ENCODE measurements at regions not wholly inside any gene's neighbourhood (a gene's known extent, or its start where the extent isn't known, plus 50 kb on each side); places are given as distances from the start of the nearest gene placed in this dataset.

DNA sequence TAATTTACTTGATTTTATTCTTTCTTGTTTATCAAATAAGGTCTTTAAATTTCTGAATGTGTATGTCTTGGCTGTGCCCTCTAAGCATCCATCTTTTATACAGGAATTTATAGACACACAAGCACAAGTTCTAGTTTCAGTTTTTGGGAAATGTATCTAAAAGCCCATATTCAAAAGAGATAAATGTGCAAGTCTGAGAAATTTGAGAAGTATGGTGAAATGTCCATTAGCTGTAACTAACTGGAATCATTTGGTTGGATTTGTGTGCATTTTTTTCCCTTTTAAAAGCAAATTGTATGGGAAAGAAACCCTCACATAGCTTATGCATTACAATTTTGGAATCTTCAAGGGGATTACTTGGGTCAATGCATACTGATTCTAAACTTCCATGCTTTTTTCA, 532.0 kb downstream of the KLF5 start:
- Histone ChIP-seq H3K4me3 (no peak overlapping the region), H3K9me3 (no peaks in the 10 kb centered on the region; the same call in 1 of the 2 replicates), H3K27me3 (no peaks in the 10 kb centered on the region), H3K36me3 (no peaks in the 10 kb centered on the region)
- no peak for DNase-seq

DNA sequence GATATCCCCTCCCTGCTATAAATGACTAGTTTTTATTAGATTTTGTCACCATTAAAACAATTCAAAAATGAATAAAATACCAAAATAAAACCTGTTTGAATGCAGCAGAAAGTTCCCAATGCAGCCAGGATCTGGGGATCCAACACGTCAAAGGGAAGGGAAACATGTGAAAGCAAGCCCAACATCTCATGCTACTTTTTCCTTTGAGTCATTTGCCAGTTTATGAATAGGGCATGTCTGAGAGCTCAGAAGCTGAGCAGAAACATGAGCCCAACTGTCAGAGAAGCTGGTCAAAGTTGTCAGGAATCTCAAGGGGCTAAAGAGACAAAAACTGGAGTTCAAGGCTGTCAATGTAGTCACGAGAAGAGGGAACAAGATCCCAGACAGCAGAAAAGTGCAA, 526.4 kb downstream of the KLF5 start:
- no peak overlapping the region for H3K4me3 ChIP-seq
- no peaks in the 10 kb centered on the region; the same call in 1 of the 2 replicates for H3K9me3 ChIP-seq
- no peaks in the 10 kb centered on the region for H3K27me3 ChIP-seq
- DNase-seq, result no peak
- H3K36me3 ChIP-seq, result no peaks in the 10 kb centered on the region

DNA sequence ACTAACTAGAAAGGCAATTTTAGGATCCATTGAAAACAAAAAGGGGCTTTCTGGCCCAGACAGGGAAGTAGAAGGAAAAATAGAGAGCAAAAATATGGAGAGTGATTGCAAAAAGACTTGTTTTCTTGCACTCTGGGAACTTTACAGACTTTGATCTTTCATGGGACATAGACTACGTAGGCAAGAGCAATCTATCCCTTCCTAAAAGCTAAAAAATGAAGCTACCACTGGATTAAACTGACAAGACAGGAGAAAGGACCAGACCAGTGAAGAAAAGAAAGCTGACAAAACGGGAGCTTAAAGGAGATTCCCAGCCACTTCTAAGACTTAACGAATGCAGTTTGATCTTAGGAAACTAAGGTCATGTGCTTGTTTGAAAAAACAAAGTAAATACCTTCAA, 524.5 kb downstream of the KLF5 start:
- no peaks in the 10 kb centered on the region for H3K36me3 ChIP-seq
- H3K9me3 ChIP-seq, result no peaks in the 10 kb centered on the region; the same call in 1 of the 2 replicates
- no peak for DNase-seq
- no peak overlapping the region for H3K4me3 ChIP-seq
- no peaks in the 10 kb centered on the region for H3K27me3 ChIP-seq

DNA sequence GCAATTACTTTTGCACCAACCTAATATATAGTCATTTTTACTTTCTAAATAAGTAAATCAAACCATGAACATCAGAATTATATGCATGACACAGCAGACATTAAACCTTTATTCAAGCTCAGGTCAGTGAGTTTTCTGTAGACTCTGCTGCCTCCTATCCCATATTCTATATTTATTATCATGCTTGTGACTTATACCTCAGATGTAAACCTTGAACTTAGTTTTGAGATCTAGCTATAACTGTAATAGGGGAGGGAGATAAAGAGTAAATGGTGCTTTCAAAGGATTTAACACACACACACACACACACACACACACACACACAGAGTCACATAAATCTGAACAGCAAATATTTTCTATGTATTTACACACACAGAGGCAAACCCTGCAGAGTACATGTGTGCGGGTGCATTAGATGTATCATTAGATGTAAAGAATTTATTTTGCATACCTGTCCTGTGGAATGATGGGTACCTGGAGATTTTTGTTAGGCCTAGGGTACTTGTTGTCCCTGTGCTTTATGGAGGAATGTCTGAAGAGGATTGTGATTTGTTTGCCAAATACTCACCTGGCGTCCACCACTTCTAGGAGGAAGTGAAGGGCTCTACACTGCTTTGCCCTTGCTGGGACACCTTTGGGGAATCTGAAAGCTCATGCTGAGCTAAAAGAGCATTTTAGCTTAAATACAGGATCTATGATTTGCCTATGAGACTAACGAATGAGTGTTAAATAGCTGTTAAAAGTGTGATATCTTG, 521.9 kb downstream of the KLF5 start:
- Histone ChIP-seq H3K9me3 (no peaks in the 10 kb centered on the region; the same call in 1 of the 2 replicates), H3K27me3 (no peaks in the 10 kb centered on the region), H3K36me3 (no peaks in the 10 kb centered on the region), H3K4me3 (no peak overlapping the region)
- DNase-seq, result no peak

DNA sequence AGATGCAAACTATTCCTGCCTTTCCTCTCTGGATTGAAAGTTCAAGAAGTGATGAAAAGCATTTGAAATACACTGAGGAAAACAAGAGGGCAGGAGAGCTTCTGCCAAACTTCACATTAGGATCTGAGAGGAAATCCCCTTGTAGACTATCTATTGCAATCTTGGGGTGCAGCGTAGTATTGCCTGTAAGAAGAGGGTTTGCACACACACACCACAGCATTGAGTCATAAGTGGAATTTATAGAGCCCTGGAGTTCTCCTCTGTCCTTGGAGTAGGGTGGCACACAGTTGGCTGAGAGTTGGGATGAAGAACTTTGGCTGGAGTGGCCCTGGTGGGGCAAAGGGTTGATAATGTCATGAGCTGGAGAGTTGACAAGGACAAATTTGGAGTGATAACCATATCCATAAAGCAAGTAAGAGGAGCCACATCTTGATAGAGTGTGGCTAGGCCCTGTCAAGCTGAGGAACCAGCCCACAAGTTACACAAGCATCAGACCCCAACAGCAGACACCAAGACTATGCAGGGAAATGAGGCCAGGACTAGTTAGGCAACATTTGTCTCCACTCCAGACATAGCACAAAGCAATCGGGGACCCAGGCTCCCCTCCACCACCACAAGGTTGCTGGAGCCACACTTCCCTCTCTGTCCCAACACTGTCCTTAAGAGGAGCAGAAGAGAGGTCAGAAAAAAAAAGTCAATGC, 520.9 kb downstream of the KLF5 start:
- no peak overlapping the region for H3K4me3 ChIP-seq
- no peak for DNase-seq
- H3K36me3 ChIP-seq, result no peaks in the 10 kb centered on the region
- no peaks in the 10 kb centered on the region for H3K27me3 ChIP-seq
- H3K9me3 ChIP-seq, result no peaks in the 10 kb centered on the region

DNA sequence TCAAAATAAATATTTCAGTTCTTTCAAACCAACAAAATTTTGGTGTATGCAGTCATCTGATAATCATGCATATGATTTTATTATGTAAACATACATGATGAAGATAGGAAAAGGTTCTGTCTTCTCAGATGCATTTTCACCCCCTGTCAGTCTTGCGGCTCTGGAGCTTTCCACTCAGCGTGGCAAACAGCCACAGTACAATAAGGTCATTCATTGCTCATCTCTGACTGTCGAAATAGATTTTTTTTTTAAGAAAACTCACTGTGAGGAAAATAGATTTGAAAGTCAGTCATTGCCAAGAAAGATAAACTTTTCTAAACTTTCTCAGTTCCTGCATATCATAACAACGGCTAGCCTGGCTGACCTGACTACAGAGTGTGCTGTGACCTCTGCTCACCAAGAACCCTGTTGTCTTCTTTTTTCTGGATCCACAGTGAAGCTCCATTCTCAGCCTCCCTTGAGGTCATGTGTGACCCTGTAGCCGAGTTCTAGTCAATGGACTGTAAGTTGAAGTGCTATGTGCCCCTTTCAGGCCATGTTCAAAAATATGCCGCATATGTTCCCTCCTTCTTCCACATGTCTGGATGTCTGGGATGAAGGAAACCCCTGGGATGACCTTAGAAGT, 519.6 kb downstream of the KLF5 start:
- Histone ChIP-seq H3K9me3 (no peaks in the 10 kb centered on the region), H3K27me3 (no peaks in the 10 kb centered on the region), H3K36me3 (no peaks in the 10 kb centered on the region), H3K4me3 (no peak overlapping the region)
- peak; percentile 5 for DNase-seq

DNA sequence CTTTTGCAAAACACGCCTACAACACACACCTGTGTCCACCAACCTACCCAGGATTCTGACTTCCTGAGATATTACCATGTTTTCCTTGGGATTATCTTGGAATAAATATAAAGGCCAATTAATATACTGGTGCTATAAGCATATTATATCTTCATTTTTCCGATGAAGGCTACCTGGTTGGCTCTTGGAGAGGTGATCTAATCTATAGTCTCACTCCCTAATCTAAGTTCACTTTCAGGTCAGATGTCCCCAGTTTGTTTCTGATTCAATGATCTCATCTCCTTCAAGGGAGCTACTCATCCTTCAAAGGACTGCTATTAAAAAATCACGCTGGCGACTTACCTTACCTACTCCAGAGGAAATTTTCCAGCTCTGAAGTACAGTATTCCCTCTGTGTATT, 517.5 kb downstream of the KLF5 start:
- H3K27me3 ChIP-seq, result no peaks in the 10 kb centered on the region
- H3K9me3 ChIP-seq, result no peaks in the 10 kb centered on the region
- no peak overlapping the region for H3K4me3 ChIP-seq
- no peaks in the 10 kb centered on the region for H3K36me3 ChIP-seq
- DNase-seq, result no peak

DNA sequence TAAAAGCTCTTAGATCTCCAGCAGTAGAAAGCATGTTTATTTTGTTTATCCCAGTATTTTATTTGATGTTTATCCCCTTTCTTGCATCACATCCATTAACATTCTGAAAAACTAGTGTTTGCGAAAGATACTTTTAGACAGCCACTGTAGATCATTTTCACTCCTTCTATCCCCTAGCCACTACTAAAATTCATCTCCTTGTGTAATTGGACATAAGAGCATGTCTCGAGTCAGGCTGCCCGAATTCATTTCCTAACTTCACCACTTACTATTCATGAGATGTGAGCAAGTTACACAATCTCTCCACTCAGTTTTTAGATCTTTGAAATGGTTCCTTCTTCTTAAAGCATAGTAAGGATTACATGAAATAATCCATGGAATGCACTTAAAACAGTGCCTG, 514.0 kb downstream of the KLF5 start:
- no peak for DNase-seq
- no peaks in the 10 kb centered on the region for H3K27me3 ChIP-seq
- no peaks in the 10 kb centered on the region for H3K36me3 ChIP-seq
- H3K9me3 ChIP-seq, result no peaks in the 10 kb centered on the region
- no peak overlapping the region for H3K4me3 ChIP-seq

DNA sequence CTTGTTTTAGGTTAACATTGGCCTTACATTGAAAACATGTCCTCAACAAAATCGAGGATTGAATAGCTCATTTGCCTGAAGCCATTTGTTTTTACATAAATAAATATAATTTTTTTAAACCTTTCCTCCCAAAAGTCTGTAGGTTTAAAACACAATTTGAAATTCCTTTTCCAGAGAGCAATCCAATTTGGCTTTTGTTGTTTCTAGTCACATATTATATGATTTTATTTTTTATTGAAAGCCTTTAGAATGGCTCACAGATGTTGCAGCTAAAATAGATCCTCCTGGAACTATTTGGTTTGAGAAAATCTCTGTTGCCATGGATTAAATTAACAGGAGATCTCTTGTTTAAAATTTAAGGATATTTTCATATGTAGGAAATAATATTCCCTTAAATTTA, 512.6 kb downstream of the KLF5 start:
- Histone ChIP-seq H3K27me3 (no peaks in the 10 kb centered on the region), H3K9me3 (no peaks in the 10 kb centered on the region), H3K4me3 (no peak overlapping the region), H3K36me3 (no peaks in the 10 kb centered on the region)
- DNase-seq, result no peak

DNA sequence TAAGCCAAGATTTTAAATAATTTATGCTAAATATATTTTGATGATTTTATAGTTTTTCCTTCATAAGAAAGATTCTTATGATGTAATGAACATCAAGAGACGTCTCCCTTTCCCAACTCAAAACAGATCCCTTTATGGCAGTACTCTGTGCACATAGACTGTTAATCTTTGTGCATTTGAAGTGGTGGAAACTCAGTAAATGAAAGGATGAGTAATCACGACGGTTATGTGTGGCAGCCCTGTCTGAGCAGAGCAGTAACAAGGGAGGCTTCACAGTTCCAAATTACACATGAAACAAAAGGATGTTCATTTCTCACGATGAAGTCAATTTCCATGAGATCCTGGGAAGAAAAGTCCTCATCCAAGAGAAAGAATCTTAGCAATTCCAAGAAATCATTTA, 498.1 kb downstream of the KLF5 start:
- no peak for DNase-seq
- Histone ChIP-seq H3K36me3 (no peaks in the 10 kb centered on the region), H3K27me3 (no peaks in the 10 kb centered on the region), H3K4me3 (no peak overlapping the region), H3K9me3 (no peaks in the 10 kb centered on the region)

DNA sequence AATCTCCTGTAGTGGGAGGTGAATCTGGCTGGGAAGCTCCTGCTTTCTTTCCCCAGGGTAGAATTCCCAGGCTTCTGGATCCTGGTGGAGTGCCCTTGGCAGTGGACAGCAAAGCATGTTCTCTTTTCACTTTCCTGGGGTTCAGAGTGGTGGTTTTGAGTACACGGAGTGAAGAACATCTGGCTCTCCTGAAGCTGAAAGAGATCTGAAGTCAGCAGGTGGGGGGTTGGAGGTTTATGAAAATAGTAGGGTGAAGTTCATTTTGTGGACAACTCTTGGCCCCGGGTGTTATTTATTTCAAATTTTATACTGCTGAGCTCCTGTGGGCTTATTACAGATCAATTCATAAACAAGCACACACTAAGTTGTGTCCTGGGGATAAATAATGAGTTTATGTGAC, 497.3 kb downstream of the KLF5 start:
- no peak overlapping the region for H3K4me3 ChIP-seq
- no peaks in the 10 kb centered on the region for H3K36me3 ChIP-seq
- H3K27me3 ChIP-seq, result no peaks in the 10 kb centered on the region
- no peak for DNase-seq
- no peaks in the 10 kb centered on the region for H3K9me3 ChIP-seq

DNA sequence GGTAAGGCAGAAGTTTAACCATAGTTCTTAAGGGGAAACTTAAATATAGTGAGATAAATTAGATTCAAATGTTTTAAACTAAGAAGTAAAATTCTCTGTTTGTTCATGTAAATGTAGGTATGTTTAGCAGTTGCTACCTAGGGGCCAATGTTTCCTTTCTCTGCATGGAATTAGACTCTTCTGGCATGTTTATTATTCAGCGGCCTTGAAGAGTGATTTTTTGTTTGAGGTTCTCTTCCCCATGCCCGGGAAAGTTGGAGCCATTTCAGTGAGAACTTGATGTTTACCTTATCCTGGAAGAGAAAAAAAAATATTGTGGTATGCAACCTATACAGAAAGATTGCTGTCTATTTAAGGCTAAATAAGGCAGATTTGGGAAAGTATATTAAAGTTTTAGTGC, 492.9 kb downstream of the KLF5 start:
- DNase-seq, result no peak
- Histone ChIP-seq H3K27me3 (no peaks in the 10 kb centered on the region; the same call in 1 of the 2 replicates), H3K4me3 (no peak overlapping the region), H3K36me3 (no peaks in the 10 kb centered on the region), H3K9me3 (no peaks in the 10 kb centered on the region)

DNA sequence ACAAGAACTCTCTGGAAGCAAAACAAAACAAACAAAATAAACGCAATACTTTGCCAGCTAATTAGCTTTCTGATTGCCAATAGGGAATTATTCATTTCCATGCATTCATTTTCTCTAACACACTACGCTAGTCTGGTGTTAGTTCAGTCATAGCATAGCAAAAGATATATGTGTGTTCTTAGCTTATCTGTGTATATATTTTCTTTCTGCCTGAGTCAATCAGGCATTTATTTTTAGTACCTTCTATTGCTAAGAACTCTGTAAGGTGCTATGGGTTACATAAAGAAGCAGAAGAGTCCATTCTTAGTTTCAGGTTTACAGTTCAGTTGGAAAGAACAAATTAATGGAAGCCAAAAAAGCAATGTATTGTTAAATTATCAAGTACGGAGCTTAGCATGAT, 490.9 kb downstream of the KLF5 start:
- no peak for DNase-seq
- H3K9me3 ChIP-seq, result no peaks in the 10 kb centered on the region
- no peak overlapping the region for H3K4me3 ChIP-seq
- no peaks in the 10 kb centered on the region; the same call in 1 of the 2 replicates for H3K27me3 ChIP-seq
- H3K36me3 ChIP-seq, result no peaks in the 10 kb centered on the region

DNA sequence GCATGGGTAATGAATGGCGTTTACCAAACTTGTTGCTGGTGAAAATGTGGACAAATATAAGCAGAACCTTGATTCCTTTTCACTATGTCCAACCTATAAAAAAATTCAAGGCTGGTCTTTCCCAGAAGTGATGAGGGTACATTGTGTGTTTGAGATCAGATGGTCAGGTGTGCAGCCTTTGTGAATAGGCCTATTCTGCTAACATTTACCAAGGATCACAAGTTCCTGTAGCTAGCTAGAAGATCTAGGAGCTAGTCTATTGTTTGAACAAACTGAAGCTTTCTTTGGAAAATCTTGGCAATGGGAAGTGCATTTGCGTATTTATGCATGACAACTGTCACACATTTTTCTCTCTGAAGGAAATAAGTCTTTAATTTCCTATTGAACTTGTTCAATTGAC, 489.6 kb downstream of the KLF5 start:
- H3K4me3 ChIP-seq, result no peak overlapping the region
- DNase-seq, result no peak
- H3K36me3 ChIP-seq, result no peaks in the 10 kb centered on the region
- H3K9me3 ChIP-seq, result no peaks in the 10 kb centered on the region
- no peaks in the 10 kb centered on the region; the same call in 1 of the 2 replicates for H3K27me3 ChIP-seq

DNA sequence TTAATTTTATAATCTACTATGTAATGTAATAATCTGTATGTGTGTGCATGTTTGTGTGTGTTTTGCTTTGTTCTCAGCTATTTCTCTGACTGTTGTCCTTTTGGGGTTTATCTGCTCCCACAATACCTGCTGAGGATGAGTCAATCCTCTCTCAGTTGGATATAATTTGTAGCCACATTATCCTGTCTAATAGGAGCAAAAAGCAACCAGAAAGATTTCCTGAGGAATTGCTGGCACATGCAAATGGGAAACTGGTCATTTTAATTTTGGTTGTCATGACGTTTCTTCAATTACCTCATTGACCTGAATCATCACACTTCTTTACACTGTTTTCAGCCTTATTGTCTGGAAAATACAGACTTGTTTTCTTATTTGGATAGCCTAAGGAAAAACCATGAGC, 488.4 kb downstream of the KLF5 start:
- Histone ChIP-seq H3K27me3 (no peaks in the 10 kb centered on the region; the same call in 1 of the 2 replicates), H3K4me3 (no peak overlapping the region), H3K36me3 (no peaks in the 10 kb centered on the region), H3K9me3 (no peaks in the 10 kb centered on the region)
- DNase-seq, result no peak

DNA sequence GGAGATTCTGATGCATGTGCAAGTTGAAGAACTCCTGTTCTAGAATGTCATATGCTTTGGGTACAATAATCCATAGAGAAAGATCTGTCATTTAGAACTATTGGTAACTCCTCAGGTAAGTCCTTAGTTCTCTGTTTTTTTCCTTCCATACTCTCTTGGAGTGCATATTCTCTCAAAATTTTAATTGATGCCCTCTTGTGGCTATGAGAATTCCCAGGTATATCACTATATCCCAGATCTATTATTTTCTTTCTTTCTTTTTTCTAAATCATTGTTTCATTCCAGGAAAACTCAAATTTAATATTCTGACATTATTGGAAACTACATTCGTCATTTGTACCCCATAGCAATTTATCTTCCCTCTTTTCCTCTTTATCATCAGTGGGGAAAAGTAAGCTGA, 485.4 kb downstream of the KLF5 start:
- H3K36me3 ChIP-seq, result no peaks in the 10 kb centered on the region
- no peaks in the 10 kb centered on the region for H3K9me3 ChIP-seq
- no peak overlapping the region for H3K4me3 ChIP-seq
- H3K27me3 ChIP-seq, result no peaks in the 10 kb centered on the region; the same call in 1 of the 2 replicates
- no peak for DNase-seq

DNA sequence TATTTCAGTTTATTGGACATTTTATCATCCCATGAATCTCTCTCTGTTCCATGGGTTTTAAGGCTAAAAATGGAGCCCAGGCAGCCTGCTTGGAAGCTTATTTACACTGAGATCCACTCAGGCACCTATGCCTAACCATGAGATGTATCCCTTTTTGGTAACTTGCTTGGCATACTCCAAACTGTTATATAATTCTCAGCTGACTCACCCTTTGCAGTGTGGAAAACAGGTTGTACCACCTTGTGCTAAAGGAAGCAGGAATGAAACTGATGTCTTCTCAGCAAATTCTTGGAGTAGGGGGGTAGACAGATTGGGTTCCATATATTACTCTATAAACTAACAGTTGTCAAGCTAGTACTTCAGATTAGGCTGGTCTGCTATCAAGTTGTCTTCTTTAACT, 483.6 kb downstream of the KLF5 start:
- H3K4me3 ChIP-seq, result no peak overlapping the region
- no peak for DNase-seq
- no peaks in the 10 kb centered on the region for H3K36me3 ChIP-seq
- no peaks in the 10 kb centered on the region for H3K27me3 ChIP-seq
- H3K9me3 ChIP-seq, result no peaks in the 10 kb centered on the region

DNA sequence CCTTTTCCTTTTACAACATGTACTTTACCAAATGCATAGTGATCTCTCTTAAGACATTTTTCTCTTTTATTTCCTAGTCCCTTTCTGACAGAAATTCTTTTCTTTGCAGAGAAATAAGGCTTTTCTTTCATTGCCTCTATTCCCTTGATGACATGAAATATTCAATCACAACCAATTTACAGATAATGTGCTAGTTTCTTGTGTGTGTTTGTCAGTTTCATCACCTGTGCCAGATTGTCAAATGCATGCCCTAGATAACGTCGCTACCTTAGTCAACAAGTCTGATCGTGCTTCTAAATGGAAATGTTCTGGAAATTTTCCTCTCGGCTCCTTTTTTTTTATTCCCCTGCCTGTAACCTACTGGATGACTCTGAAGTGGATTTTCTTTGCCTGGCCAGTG, 478.1 kb downstream of the KLF5 start:
- Histone ChIP-seq H3K36me3 (no peaks in the 10 kb centered on the region), H3K9me3 (no peaks in the 10 kb centered on the region), H3K27me3 (no peaks in the 10 kb centered on the region), H3K4me3 (no peak overlapping the region)
- no peak for DNase-seq
